Colon (tissue), 2 donors: ENCODE measurements at regions not wholly inside any gene's neighbourhood (a gene's known extent, or its start where the extent isn't known, plus 50 kb on each side); places are given as distances from the start of the nearest gene placed in this dataset.

Source experiments
- FAIRE-seq: peaks from 2 replicates; lab custom pipeline; 2012; peaks lifted over from hg19 to GRCh38; lab: Jason Lieb, UNC
- donor health status: control.
- donor health status: control.

GRCh38 chr5:165569551-165569950 lies 2064.1 kb downstream of the MAT2B start:
- FAIRE-seq: no peak

- FAIRE-seq: no peak
These were observed 2068.0 kb downstream of the MAT2B start for GRCh38 chr5:165573445-165573844.

- no peak for FAIRE-seq
These were observed 2068.7 kb downstream of the MAT2B start for GRCh38 chr5:165574100-165574499.

GRCh38 chr5:165576678-165577275 lies 2071.4 kb downstream of the MAT2B start:
- FAIRE-seq: no peak

- FAIRE-seq: no peak
These were observed 2074.5 kb downstream of the MAT2B start for GRCh38 chr5:165579911-165580310.

GRCh38 chr5:165594693-165595092 lies 2089.3 kb downstream of the MAT2B start:
- no peak for FAIRE-seq

- FAIRE-seq: no peak
These were observed 2097.1 kb downstream of the MAT2B start for GRCh38 chr5:165602529-165602928.

GRCh38 chr5:165607026-165607425 lies 2101.6 kb downstream of the MAT2B start:
- FAIRE-seq: no peak

- no peak for FAIRE-seq
These were observed 2104.5 kb downstream of the MAT2B start for GRCh38 chr5:165609871-165610270.

- FAIRE-seq: no peak
These were observed 2111.3 kb downstream of the MAT2B start for GRCh38 chr5:165616490-165617405.

- no peak for FAIRE-seq
These were observed 2112.1 kb downstream of the MAT2B start for GRCh38 chr5:165617491-165617890.

- no peak for FAIRE-seq
These were observed 2115.0 kb downstream of the MAT2B start for GRCh38 chr5:165620394-165620793.

GRCh38 chr5:165622864-165623536 lies 2117.6 kb downstream of the MAT2B start:
- no peak for FAIRE-seq

GRCh38 chr5:165624166-165624946 lies 2118.9 kb downstream of the MAT2B start:
- FAIRE-seq: no peak

- no peak for FAIRE-seq
These were observed 2120.7 kb downstream of the MAT2B start for GRCh38 chr5:165626161-165626560.

GRCh38 chr5:165627548-165628170 lies 2122.2 kb downstream of the MAT2B start:
- FAIRE-seq: no peak

GRCh38 chr5:165630261-165630778 lies 2124.9 kb downstream of the MAT2B start:
- FAIRE-seq: no peak

GRCh38 chr5:165631235-165631634 lies 2125.8 kb downstream of the MAT2B start:
- FAIRE-seq: no peak

GRCh38 chr5:165642366-165642765 lies 2136.9 kb downstream of the MAT2B start:
- FAIRE-seq: no peak

GRCh38 chr5:165665735-165666400 lies 2160.4 kb downstream of the MAT2B start:
- FAIRE-seq: no peak

GRCh38 chr5:165673499-165673898 lies 2168.1 kb downstream of the MAT2B start:
- no peak for FAIRE-seq
